Neural cell (in vitro differentiated cells): ENCODE measurements at regions not wholly inside any gene's neighbourhood (a gene's known extent, or its start where the extent isn't known, plus 50 kb on each side); places are given as distances from the start of the nearest gene placed in this dataset.

ENCODE experiments used
- H2AFZ ChIP-seq: fragments of 200-600, 300-800 bp; sonication (generic), shearing (Covaris generic); 2 replicates; pipeline ENCODE4 v1.6.0; 2014; ENCODE audit warnings: low read depth, mild to moderate bottlenecking, antibody characterized with exemption, low read length, moderate library complexity
- H3F3A ChIP-seq: fragments of 200-600 bp; shearing (Covaris generic); 2 replicates; pipeline ENCODE4 v1.6.1; 2016; ENCODE audit warnings: mild to moderate bottlenecking, moderate library complexity, mixed read lengths, antibody characterized with exemption, low read length; ENCODE audit not compliant: insufficient read depth, poor library complexity, severe bottlenecking
- H3K27ac ChIP-seq: fragments of 200-600, 300-800 bp; sonication (generic), shearing (Covaris generic); 2 replicates; pipeline ENCODE4 v1.5.1; 2014; ENCODE audit warnings: mild to moderate bottlenecking, low read length, moderate library complexity
- H3K27me3 ChIP-seq: fragments of 300-800, 200-600 bp; sonication (generic), shearing (Covaris generic); 2 replicates; pipeline ENCODE4 v1.6.0; 2014; ENCODE audit warnings: mild to moderate bottlenecking, low read depth, low read length, moderate library complexity; ENCODE audit not compliant: insufficient read depth
- H3K36me3 ChIP-seq: fragments of 300-800, 200-600 bp; sonication (generic), shearing (Covaris generic); 2 replicates; pipeline ENCODE4 v1.5.1; 2014; ENCODE audit warnings: mild to moderate bottlenecking, antibody characterized with exemption, low read length, moderate library complexity; ENCODE audit not compliant: insufficient read depth
- H3K4me2 ChIP-seq: fragments of 300-800, 200-600 bp; sonication (generic), shearing (Covaris generic); 2 replicates; pipeline ENCODE4 v1.6.0; 2014; ENCODE audit warnings: mild to moderate bottlenecking, low read length
- H3K4me3 ChIP-seq: fragments of 300-800, 200-600 bp; sonication (generic), shearing (Covaris generic); 2 replicates; pipeline ENCODE4 v1.5.1; 2014; ENCODE audit warnings: mild to moderate bottlenecking, low read length, moderate library complexity
- H3K79me2 ChIP-seq: fragments of 200-600 bp; shearing (Covaris generic); replicated peaks from 2 replicates; pipeline ENCODE4 v1.6.0; 2014; ENCODE audit warnings: mild to moderate bottlenecking, low read length, moderate library complexity; ENCODE audit not compliant: insufficient read depth
- H3K9ac ChIP-seq: fragments of 300-800, 200-600 bp; sonication (generic), shearing (Covaris generic); 2 replicates; pipeline ENCODE4 v1.6.1; 2016; ENCODE audit warnings: mild to moderate bottlenecking, low read length, mixed read lengths
- H3K9me2 ChIP-seq: fragments of 200-600 bp; shearing (Covaris generic); 2 replicates; pipeline ENCODE4 v1.6.1; 2016; ENCODE audit warnings: mild to moderate bottlenecking, low read length, mixed read lengths; ENCODE audit not compliant: insufficient read depth
- H3K9me3 ChIP-seq: fragments of 200-600, 300-800 bp; sonication (generic), shearing (Covaris generic); 2 replicates; pipeline ENCODE4 v1.6.1; 2016; ENCODE audit warnings: mild to moderate bottlenecking, mixed run types, low read length, moderate library complexity, mixed read lengths
- H4K20me1 ChIP-seq: fragments of 200-600 bp; shearing (Covaris generic); 2 replicates; pipeline ENCODE4 v1.6.1; 2016; ENCODE audit warnings: mild to moderate bottlenecking, mixed run types; ENCODE audit not compliant: insufficient read depth
- EP300 ChIP-seq: fragments of 450-650 bp; conservative IDR thresholded peaks from 2 replicates; pipeline ENCODE4 v1.6.1; 2014; ENCODE audit warnings: antibody characterized with exemption, mild to moderate bottlenecking, moderate library complexity; ENCODE audit not compliant: poor library complexity, severe bottlenecking
- EZH2 ChIP-seq: fragments of 200-600, 300-800 bp; shearing (Covaris generic), sonication (generic); IDR thresholded peaks from 2 replicates; pipeline ENCODE4 v1.6.1; 2014; ENCODE audit warnings: antibody characterized with exemption, low read length, borderline replicate concordance, mild to moderate bottlenecking; ENCODE audit not compliant: insufficient read depth, poor library complexity, severe bottlenecking
- MXI1 ChIP-seq: fragments of 450-650 bp; conservative IDR thresholded peaks from 2 replicates; pipeline ENCODE4 v1.6.1; 2014; ENCODE audit warnings: antibody characterized with exemption, mild to moderate bottlenecking; ENCODE audit not compliant: poor library complexity, severe bottlenecking
- POLR2AphosphoS5 ChIP-seq: IDR thresholded peaks from 2 replicates; pipeline ENCODE4 v1.6.1; 2012
- RAD21 ChIP-seq: fragments of 450-650 bp; conservative IDR thresholded peaks from 2 replicates; pipeline ENCODE4 v1.6.1; 2014; ENCODE audit warnings: antibody characterized with exemption, mild to moderate bottlenecking, moderate library complexity
- SMC3 ChIP-seq: fragments of 450-650 bp; conservative IDR thresholded peaks from 2 replicates; pipeline ENCODE4 v1.6.1; 2014; ENCODE audit warnings: antibody characterized with exemption, mild to moderate bottlenecking, moderate library complexity; ENCODE audit not compliant: poor library complexity
- TAF1 ChIP-seq: IDR thresholded peaks from 2 replicates; pipeline ENCODE4 v1.6.1; 2012; ENCODE audit warnings: low read depth
- TF ChIP-seq, protein P1 (sequence below): IDR thresholded peaks from 2 replicates; pipeline ENCODE4 v1.6.1; 2012; ENCODE audit warnings: borderline replicate concordance
- TF ChIP-seq, protein P2 (sequence below): fragments of 450-650 bp; IDR thresholded peaks from 2 replicates; pipeline ENCODE4 v1.5.1; 2014; ENCODE audit warnings: antibody characterized with exemption, mild to moderate bottlenecking, moderate library complexity; ENCODE audit not compliant: poor library complexity, severe bottlenecking

DNA sequence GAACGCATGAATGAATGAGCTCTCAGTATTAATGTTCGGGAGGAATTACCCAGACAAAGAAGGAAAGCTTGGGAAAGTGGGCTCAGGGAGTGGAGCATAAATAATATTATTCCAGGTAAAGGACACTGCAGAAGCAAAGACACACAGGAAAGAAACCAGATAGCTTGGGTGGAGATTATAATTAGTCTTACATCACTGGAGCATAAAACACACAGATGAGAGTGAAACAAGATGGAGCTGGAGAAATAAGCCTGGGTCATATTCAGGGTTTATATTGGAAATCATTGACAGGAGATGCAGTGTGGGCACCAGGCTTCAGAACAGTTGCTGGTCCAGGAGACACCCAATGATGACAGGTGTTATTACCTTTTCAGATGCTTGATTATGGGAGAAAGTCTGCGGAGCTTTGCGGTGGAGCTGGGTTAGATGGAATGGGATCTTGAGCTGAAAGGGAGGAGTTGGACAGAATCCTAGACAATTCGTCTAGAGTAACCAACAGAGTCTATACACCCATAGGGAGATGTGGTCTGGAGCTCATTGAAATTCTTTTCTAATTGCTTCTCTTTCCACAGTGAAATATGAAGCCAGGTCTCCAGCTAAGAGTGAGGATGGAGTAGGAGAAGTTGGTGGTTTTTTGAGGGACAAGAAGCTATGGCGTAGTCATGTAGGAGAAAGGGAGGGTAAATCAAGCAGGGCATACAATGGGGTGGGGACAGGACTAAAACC, 227.2 kb downstream of the FAM76B start:
- no peaks in the 10 kb centered on the region for H3K79me2 ChIP-seq
- peaks cover 14% of the 10 kb centered on the region for H3K27me3 ChIP-seq
- H3K9me3 ChIP-seq, result no peaks in the 10 kb centered on the region
- H3K4me3 ChIP-seq, result no peak overlapping the region
- no peaks in the 10 kb centered on the region for H3K9me2 ChIP-seq
- no peak overlapping the region for H3K9ac ChIP-seq
- no peak for TF ChIP-seq EP300
- TF ChIP-seq, protein P1, sequence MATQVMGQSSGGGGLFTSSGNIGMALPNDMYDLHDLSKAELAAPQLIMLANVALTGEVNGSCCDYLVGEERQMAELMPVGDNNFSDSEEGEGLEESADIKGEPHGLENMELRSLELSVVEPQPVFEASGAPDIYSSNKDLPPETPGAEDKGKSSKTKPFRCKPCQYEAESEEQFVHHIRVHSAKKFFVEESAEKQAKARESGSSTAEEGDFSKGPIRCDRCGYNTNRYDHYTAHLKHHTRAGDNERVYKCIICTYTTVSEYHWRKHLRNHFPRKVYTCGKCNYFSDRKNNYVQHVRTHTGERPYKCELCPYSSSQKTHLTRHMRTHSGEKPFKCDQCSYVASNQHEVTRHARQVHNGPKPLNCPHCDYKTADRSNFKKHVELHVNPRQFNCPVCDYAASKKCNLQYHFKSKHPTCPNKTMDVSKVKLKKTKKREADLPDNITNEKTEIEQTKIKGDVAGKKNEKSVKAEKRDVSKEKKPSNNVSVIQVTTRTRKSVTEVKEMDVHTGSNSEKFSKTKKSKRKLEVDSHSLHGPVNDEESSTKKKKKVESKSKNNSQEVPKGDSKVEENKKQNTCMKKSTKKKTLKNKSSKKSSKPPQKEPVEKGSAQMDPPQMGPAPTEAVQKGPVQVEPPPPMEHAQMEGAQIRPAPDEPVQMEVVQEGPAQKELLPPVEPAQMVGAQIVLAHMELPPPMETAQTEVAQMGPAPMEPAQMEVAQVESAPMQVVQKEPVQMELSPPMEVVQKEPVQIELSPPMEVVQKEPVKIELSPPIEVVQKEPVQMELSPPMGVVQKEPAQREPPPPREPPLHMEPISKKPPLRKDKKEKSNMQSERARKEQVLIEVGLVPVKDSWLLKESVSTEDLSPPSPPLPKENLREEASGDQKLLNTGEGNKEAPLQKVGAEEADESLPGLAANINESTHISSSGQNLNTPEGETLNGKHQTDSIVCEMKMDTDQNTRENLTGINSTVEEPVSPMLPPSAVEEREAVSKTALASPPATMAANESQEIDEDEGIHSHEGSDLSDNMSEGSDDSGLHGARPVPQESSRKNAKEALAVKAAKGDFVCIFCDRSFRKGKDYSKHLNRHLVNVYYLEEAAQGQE, result no peak
- TF ChIP-seq RAD21, result no peak
- TF ChIP-seq EZH2, result no peak
- TF ChIP-seq POLR2AphosphoS5, result no peak
- no peak for TF ChIP-seq SMC3
- TF ChIP-seq TAF1, result no peak
- TF ChIP-seq MXI1, result no peak
- TF ChIP-seq, protein P2, sequence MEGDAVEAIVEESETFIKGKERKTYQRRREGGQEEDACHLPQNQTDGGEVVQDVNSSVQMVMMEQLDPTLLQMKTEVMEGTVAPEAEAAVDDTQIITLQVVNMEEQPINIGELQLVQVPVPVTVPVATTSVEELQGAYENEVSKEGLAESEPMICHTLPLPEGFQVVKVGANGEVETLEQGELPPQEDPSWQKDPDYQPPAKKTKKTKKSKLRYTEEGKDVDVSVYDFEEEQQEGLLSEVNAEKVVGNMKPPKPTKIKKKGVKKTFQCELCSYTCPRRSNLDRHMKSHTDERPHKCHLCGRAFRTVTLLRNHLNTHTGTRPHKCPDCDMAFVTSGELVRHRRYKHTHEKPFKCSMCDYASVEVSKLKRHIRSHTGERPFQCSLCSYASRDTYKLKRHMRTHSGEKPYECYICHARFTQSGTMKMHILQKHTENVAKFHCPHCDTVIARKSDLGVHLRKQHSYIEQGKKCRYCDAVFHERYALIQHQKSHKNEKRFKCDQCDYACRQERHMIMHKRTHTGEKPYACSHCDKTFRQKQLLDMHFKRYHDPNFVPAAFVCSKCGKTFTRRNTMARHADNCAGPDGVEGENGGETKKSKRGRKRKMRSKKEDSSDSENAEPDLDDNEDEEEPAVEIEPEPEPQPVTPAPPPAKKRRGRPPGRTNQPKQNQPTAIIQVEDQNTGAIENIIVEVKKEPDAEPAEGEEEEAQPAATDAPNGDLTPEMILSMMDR, result no peak
- no peak overlapping the region for H2AFZ ChIP-seq
- H3K27ac ChIP-seq, result no peak overlapping the region
- no peaks in the 10 kb centered on the region for H3K36me3 ChIP-seq
- no peak overlapping the region for H3K4me2 ChIP-seq
- H4K20me1 ChIP-seq, result no peaks in the 10 kb centered on the region
- no peaks in the 10 kb centered on the region for H3F3A ChIP-seq

DNA sequence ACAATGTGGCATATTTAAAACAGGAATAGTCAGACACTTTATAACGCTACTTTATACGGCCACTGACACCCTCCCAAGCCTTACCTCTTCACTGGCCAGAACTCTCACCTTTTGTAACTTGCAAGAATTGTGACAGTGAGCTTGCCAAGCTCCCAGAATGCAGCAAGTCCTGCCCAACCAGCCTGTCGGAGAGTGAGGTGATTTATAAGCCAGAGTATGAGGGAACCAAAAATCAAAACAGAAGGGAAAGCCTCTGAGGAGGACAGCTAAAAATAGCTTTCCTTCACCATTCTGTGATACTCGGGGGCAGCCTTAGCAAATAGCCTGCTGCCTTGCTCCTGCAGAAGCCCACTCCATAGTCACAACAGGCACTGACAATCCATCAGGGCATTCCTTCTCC, 229.7 kb downstream of the FAM76B start:
- no peaks in the 10 kb centered on the region for H3K79me2 ChIP-seq
- no peak overlapping the region for H3K9ac ChIP-seq
- H3K4me2 ChIP-seq, result no peak overlapping the region
- H3K36me3 ChIP-seq, result no peaks in the 10 kb centered on the region
- no peak overlapping the region for H3K27ac ChIP-seq
- no peak overlapping the region for H2AFZ ChIP-seq
- H3K4me3 ChIP-seq, result no peak overlapping the region
- no peaks in the 10 kb centered on the region for H3K9me3 ChIP-seq
- H3K27me3 ChIP-seq, result peaks cover 17% of the 10 kb centered on the region
- no peak for TF ChIP-seq MXI1
- TF ChIP-seq EP300, result no peak
- no peak for TF ChIP-seq TAF1
- TF ChIP-seq, protein P1, result no peak
- no peak for TF ChIP-seq SMC3
- TF ChIP-seq RAD21, result no peak
- no peak for TF ChIP-seq EZH2
- TF ChIP-seq, protein P2, result no peak
- TF ChIP-seq POLR2AphosphoS5, result no peak
- H4K20me1 ChIP-seq, result no peaks in the 10 kb centered on the region
- no peaks in the 10 kb centered on the region for H3K9me2 ChIP-seq
- H3F3A ChIP-seq, result no peaks in the 10 kb centered on the region
